ENCODE measurements at regions not wholly inside any gene's neighbourhood (a gene's known extent, or its start where the extent isn't known, plus 50 kb on each side); places are given as distances from the start of the nearest gene placed in this dataset.

DNA sequence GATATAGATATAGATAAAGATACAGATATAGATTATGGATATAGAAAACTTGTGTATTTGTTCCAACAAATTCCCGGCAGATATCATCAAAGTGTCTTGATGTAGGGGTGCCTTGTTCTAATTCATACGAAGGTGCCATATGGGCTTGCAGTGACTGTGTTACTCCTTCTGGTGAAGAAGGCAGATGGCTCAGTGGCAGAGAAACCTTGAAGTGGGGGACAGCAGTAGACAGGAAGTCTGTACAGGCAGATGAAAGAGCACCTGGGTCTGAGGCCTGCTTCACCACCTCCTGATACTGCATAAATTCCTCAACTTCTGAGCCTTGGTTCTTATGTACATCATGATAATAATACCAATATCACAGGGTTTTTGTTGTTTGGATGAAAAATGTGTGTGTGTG, 179.5 kb upstream of the GATB start:
- H3K4me1 ChIP-seq (ENCODE audit: control insufficient read depth in 1 of 2, insufficient read depth in 2 of 2, low read length in 2 of 2) = no peaks in the 10 kb centered on the region
- no peak for DNase-seq
- Mint-ChIP-seq H3K4me1 (no peaks in the 10 kb centered on the region), H3K36me3 (no peaks in the 10 kb centered on the region), H3K27ac (no peak overlapping the region), H3K4me3 (no peak overlapping the region), H3K9me3 (peaks cover 0 to 11% (median 3%) of the 10 kb centered on the region in 7 donors), H3K27me3 (ENCODE audit: low read depth in 3 of 3) (peaks cover 3 to 6% (median 4%) of the 10 kb centered on the region in 3 donors)
- no peak overlapping the region for H3K9ac ChIP-seq (ENCODE audit: insufficient read depth, low read length, poor library complexity, severe bottlenecking)
- no peak overlapping the region for H2AFZ ChIP-seq (ENCODE audit: insufficient read depth, low read depth, low read length, poor library complexity, severe bottlenecking)
- H3K9me3 ChIP-seq (replicated peaks in 1 of 2; ENCODE audit: control insufficient read depth in 1 of 2, insufficient read depth in 1 of 2, low read length in 2 of 2) = no peaks in the 10 kb centered on the region
- no peak overlapping the region for H3K27ac ChIP-seq (ENCODE audit: low read depth in 1 of 2, low read length in 2 of 2)
- H3K79me2 ChIP-seq (ENCODE audit: insufficient read depth, low read length) = no peaks in the 10 kb centered on the region
- 93% methylated on average over 2 of the region's 2 CpGs for WGBS (ENCODE audit: insufficient coverage)
- H4K20me1 ChIP-seq (ENCODE audit: insufficient read depth, low read length) = no peaks in the 10 kb centered on the region
- no peaks in the 10 kb centered on the region for H3K36me3 ChIP-seq (replicated peaks in 1 of 2; ENCODE audit: control insufficient read depth in 1 of 2, insufficient read depth in 2 of 2, low read length in 2 of 2)
- H3K4me3 ChIP-seq (replicated peaks in 1 of 3; ENCODE audit: low read depth in 2 of 3, low read length in 3 of 3) = no peak overlapping the region
- no peaks in the 10 kb centered on the region for H3K27me3 ChIP-seq (ENCODE audit: control insufficient read depth in 2 of 2, insufficient read depth in 2 of 2, low read length in 2 of 2)
- intact Hi-C loops (cut with micrococcal nuclease) = no loop called here
- TF ChIP-seq, protein P1, sequence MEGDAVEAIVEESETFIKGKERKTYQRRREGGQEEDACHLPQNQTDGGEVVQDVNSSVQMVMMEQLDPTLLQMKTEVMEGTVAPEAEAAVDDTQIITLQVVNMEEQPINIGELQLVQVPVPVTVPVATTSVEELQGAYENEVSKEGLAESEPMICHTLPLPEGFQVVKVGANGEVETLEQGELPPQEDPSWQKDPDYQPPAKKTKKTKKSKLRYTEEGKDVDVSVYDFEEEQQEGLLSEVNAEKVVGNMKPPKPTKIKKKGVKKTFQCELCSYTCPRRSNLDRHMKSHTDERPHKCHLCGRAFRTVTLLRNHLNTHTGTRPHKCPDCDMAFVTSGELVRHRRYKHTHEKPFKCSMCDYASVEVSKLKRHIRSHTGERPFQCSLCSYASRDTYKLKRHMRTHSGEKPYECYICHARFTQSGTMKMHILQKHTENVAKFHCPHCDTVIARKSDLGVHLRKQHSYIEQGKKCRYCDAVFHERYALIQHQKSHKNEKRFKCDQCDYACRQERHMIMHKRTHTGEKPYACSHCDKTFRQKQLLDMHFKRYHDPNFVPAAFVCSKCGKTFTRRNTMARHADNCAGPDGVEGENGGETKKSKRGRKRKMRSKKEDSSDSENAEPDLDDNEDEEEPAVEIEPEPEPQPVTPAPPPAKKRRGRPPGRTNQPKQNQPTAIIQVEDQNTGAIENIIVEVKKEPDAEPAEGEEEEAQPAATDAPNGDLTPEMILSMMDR (IDR thresholded peaks at IDR 0.05) = no peak
- no peak overlapping the region for H3K4me2 ChIP-seq (replicated peaks; ENCODE audit: extremely low read depth, low read length, poor library complexity, severe bottlenecking)

DNA sequence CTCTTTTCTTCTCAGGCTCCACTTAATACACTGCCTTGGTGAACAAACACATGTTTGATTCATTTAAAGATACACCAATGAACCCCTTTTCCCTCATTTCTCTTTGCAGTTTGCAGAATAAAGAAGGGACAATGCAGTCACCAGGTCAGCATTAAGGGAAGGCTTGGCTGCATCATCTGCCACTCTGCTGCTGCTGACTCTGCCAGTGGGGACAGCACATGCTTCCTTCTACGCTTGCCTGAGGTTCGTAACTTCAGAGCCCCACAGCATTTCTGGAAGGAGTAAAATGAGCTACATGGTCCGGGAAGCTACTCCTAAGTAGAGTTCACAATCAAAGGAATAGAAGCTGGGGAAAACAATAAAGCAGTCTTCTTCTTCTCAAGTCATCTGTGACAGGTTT, 178.9 kb upstream of the GATB start:
- Histone ChIP-seq H2AFZ (ENCODE audit: insufficient read depth, low read depth, low read length, poor library complexity, severe bottlenecking) (no peak overlapping the region), H3K9ac (ENCODE audit: insufficient read depth, low read length, poor library complexity, severe bottlenecking) (no peak overlapping the region), H3K27me3 (ENCODE audit: control insufficient read depth in 2 of 2, insufficient read depth in 2 of 2, low read length in 2 of 2) (no peaks in the 10 kb centered on the region), H4K20me1 (ENCODE audit: insufficient read depth, low read length) (no peaks in the 10 kb centered on the region), H3K36me3 (replicated peaks in 1 of 2; ENCODE audit: control insufficient read depth in 1 of 2, insufficient read depth in 2 of 2, low read length in 2 of 2) (no peaks in the 10 kb centered on the region), H3K4me1 (ENCODE audit: control insufficient read depth in 1 of 2, insufficient read depth in 2 of 2, low read length in 2 of 2) (no peaks in the 10 kb centered on the region), H3K4me2 (replicated peaks; ENCODE audit: extremely low read depth, low read length, poor library complexity, severe bottlenecking) (no peak overlapping the region), H3K79me2 (ENCODE audit: insufficient read depth, low read length) (no peaks in the 10 kb centered on the region), H3K9me3 (replicated peaks in 1 of 2; ENCODE audit: control insufficient read depth in 1 of 2, insufficient read depth in 1 of 2, low read length in 2 of 2) (no peaks in the 10 kb centered on the region), H3K4me3 (replicated peaks in 1 of 3; ENCODE audit: low read depth in 2 of 3, low read length in 3 of 3) (no peak overlapping the region), H3K27ac (ENCODE audit: low read depth in 1 of 2, low read length in 2 of 2) (no peak overlapping the region)
- no peaks in the 10 kb centered on the region for H3K4me1 Mint-ChIP-seq
- H3K36me3 Mint-ChIP-seq = no peaks in the 10 kb centered on the region
- no peak overlapping the region for H3K27ac Mint-ChIP-seq
- intact Hi-C loops (cut with micrococcal nuclease) = no loop called here
- no peak overlapping the region for H3K4me3 Mint-ChIP-seq
- TF ChIP-seq, protein P1 (IDR thresholded peaks at IDR 0.05) = no peak
- peaks cover 4 to 6% (median 6%) of the 10 kb centered on the region in 3 donors for H3K27me3 Mint-ChIP-seq (ENCODE audit: low read depth in 3 of 3)
- WGBS (ENCODE audit: insufficient coverage) = 92% methylated on average over 2 of the region's 3 CpGs
- H3K9me3 Mint-ChIP-seq = peaks cover 0 to 8% (median 5%) of the 10 kb centered on the region in 7 donors
- no peak for DNase-seq

All from CD14-positive monocyte (primary cell).